SK-N-SH (cell line): ENCODE measurements at regions not wholly inside any gene's neighbourhood (a gene's known extent, or its start where the extent isn't known, plus 50 kb on each side); places are given as distances from the start of the nearest gene placed in this dataset.

Source experiments
- CTCF ChIA-PET: fragments of 300-600, 350-600 bp; formaldehyde crosslinking; extraction: SDS; loops from one replicate; lab custom pipeline; 2021; lab: Yijun Ruan, JAX
- POLR2A ChIA-PET: fragments of 350-600 bp; sonication (Branson Sonifier 250); formaldehyde crosslinking; extraction: SDS; loops from one replicate; lab custom pipeline; 2020; ENCODE audit warnings: antibody characterized with exemption, inconsistent platforms; lab: Yijun Ruan, JAX
- DNase-seq: peaks from one replicate; pipeline ENCODE4 v3.0.0; 2012
- H2AFZ ChIP-seq: fragments of 200-600 bp; sonication (generic); 2 replicates; pipeline ENCODE4 v1.8.1; 2016; ENCODE audit warnings: antibody characterized with exemption, mild to moderate bottlenecking, low read depth
- H3F3A ChIP-seq: fragments of 200-600 bp; sonication (generic); replicated peaks from 2 replicates; pipeline ENCODE3; 2016; ENCODE audit warnings: antibody characterized with exemption, mild to moderate bottlenecking; ENCODE audit not compliant: insufficient read depth
- H3K27ac ChIP-seq, 2 experiments: fragments of 200-500 bp in 1 of 2; fragments of 200-600 bp in 1 of 2; sonication (Bioruptor generic) in 1 of 2; sonication (generic), shearing (Covaris generic) in 1 of 2; 2 replicates each; pipeline versions ENCODE4 v1.5.1 to v1.6.1; 2014 to 2016; ENCODE audit warnings: low read depth in 2 of 2, inconsistent platforms in 1 of 2, low read length in 1 of 2, mild to moderate bottlenecking in 1 of 2, mixed read lengths in 1 of 2
- H3K27me3 ChIP-seq: fragments of 200-600 bp; sonication (generic), shearing (Covaris generic); 2 replicates; pipeline ENCODE4 v1.6.1; 2016; ENCODE audit warnings: mixed run types; ENCODE audit not compliant: insufficient read depth
- H3K36me3 ChIP-seq, 2 experiments: fragments of 200-500 bp in 1 of 2; fragments of 200-600 bp in 1 of 2; sonication (Bioruptor generic) in 1 of 2; sonication (generic) in 1 of 2; replicated peaks in 1 of 2; 2 replicates each; pipeline versions ENCODE3 to v1.5.1; 2014 to 2016; ENCODE audit warnings: low read length in 1 of 2, mild to moderate bottlenecking in 1 of 2; ENCODE audit not compliant: insufficient read depth in 2 of 2, control insufficient read depth in 1 of 2
- H3K4me1 ChIP-seq, 2 experiments: fragments of 200-500 bp in 1 of 2; fragments of 200-600 bp in 1 of 2; sonication (Bioruptor generic) in 1 of 2; sonication (generic), shearing (Covaris generic) in 1 of 2; 2 replicates each; pipeline versions ENCODE4 v1.5.1 to v1.6.1; 2014 to 2016; ENCODE audit warnings: low read depth in 1 of 2, low read length in 1 of 2, mixed run types in 1 of 2; ENCODE audit not compliant: insufficient read depth in 2 of 2, control insufficient read depth in 1 of 2
- H3K4me2 ChIP-seq: fragments of 200-600 bp; sonication (generic), shearing (Covaris generic); 2 replicates; pipeline ENCODE4 v1.6.1; 2017; ENCODE audit warnings: mixed run types
- H3K4me3 ChIP-seq, 2 experiments: fragments of 200-500 bp in 1 of 2; fragments of 200-600 bp in 1 of 2; sonication (Bioruptor generic) in 1 of 2; sonication (generic), shearing (Covaris generic) in 1 of 2; 2 replicates each; pipeline versions ENCODE4 v1.5.1 to v1.8.1; 2014 to 2016; ENCODE audit warnings: low read depth in 2 of 2, inconsistent platforms in 1 of 2, low read length in 1 of 2, mild to moderate bottlenecking in 1 of 2, mixed read lengths in 1 of 2, moderate library complexity in 1 of 2
- H3K79me2 ChIP-seq: fragments of 200-600 bp; sonication (generic); 2 replicates; pipeline ENCODE4 v1.8.1; 2017; ENCODE audit warnings: mild to moderate bottlenecking; ENCODE audit not compliant: insufficient read depth
- H3K9ac ChIP-seq: fragments of 200-600 bp; sonication (generic); 2 replicates; pipeline ENCODE4 v1.6.1; 2017; ENCODE audit warnings: mixed run types
- H3K9me2 ChIP-seq: fragments of 200-600 bp; sonication (generic); 2 replicates; pipeline ENCODE4 v1.6.1; 2017; ENCODE audit warnings: mixed run types
- H3K9me3 ChIP-seq: fragments of 200-600 bp; sonication (generic); 2 replicates; pipeline ENCODE4 v1.6.1; 2017; ENCODE audit warnings: mixed run types, mild to moderate bottlenecking, moderate library complexity
- H4K20me1 ChIP-seq: fragments of 200-600 bp; sonication (generic); 2 replicates; pipeline ENCODE4 v1.6.1; 2017; ENCODE audit warnings: mild to moderate bottlenecking, mixed run types; ENCODE audit not compliant: insufficient read depth
- CHD2 ChIP-seq: fragments of 150-350 bp; IDR thresholded peaks from 2 replicates; pipeline ENCODE4 v1.6.1; 2018; ENCODE audit warnings: low read length; ENCODE audit not compliant: partially characterized antibody
- CTCF ChIP-seq: fragments of 200-600 bp; sonication (generic); IDR thresholded peaks from 2 replicates; pipeline ENCODE4 v1.6.1; 2017; ENCODE audit warnings: antibody characterized with exemption, mild to moderate bottlenecking, moderate library complexity
- EP300 ChIP-seq, 2 experiments: IDR thresholded peaks; 2 replicates each; pipeline versions ENCODE4 v1.4.0 to v1.6.1; 2012; ENCODE audit warnings: borderline replicate concordance in 1 of 2, low read depth in 1 of 2, low read length in 1 of 2
- EZH2phosphoT487 ChIP-seq: fragments of 200-600 bp; sonication (generic); IDR thresholded peaks from 2 replicates; pipeline ENCODE4 v1.6.1; 2017; ENCODE audit warnings: low read depth, mixed run types, mild to moderate bottlenecking, antibody characterized with exemption, moderate library complexity, borderline replicate concordance
- GABPA ChIP-seq: IDR thresholded peaks from 2 replicates; pipeline ENCODE4 v1.4.0; 2012; ENCODE audit warnings: low read depth, mild to moderate bottlenecking
- GATA2 ChIP-seq: sonication (generic); formaldehyde crosslinking; IDR thresholded peaks from 2 replicates; pipeline ENCODE4 v1.5.0; 2020; ENCODE audit warnings: mild to moderate bottlenecking, missing genetic modification reagents
- IRF3 ChIP-seq: fragments of 150-350 bp; IDR thresholded peaks from 2 replicates; pipeline ENCODE4 v1.6.1; 2016; ENCODE audit warnings: mild to moderate bottlenecking, low read depth, low read length
- MEF2A ChIP-seq: IDR thresholded peaks from 2 replicates; pipeline ENCODE4 v1.4.0; 2012; ENCODE audit warnings: low read depth, borderline replicate concordance
- NFIC ChIP-seq: IDR thresholded peaks from 2 replicates; pipeline ENCODE4 v1.4.0; 2012; ENCODE audit warnings: borderline replicate concordance
- NRF1 ChIP-seq: IDR thresholded peaks from 2 replicates; pipeline ENCODE4 v1.6.1; 2012; ENCODE audit warnings: low read depth, mild to moderate bottlenecking, low read length
- RAD21 ChIP-seq: IDR thresholded peaks from 2 replicates; pipeline ENCODE4 v1.6.1; 2012; ENCODE audit warnings: mild to moderate bottlenecking, low read length
- RCOR1 ChIP-seq: fragments of 150-350 bp; IDR thresholded peaks from 2 replicates; pipeline ENCODE4 v1.6.1; 2017; ENCODE audit warnings: antibody characterized with exemption, low read length
- REST ChIP-seq: IDR thresholded peaks from 2 replicates; pipeline ENCODE4 v1.6.1; 2012; ENCODE audit warnings: mild to moderate bottlenecking, low read depth, low read length, moderate library complexity
- SIN3A ChIP-seq: IDR thresholded peaks from 2 replicates; pipeline ENCODE4 v1.6.1; 2012; ENCODE audit warnings: low read depth, mild to moderate bottlenecking, low read length, moderate library complexity, borderline replicate concordance
- SMC3 ChIP-seq: IDR thresholded peaks from 2 replicates; pipeline ENCODE4 v1.6.1; 2012; ENCODE audit warnings: low read depth, low read length, improper control_type of control experiment
- TAF1 ChIP-seq: IDR thresholded peaks from 2 replicates; pipeline ENCODE4 v1.6.1; 2012; ENCODE audit warnings: low read depth, mild to moderate bottlenecking, low read length, moderate library complexity, borderline replicate concordance
- TCF12 ChIP-seq: IDR thresholded peaks from 2 replicates; pipeline ENCODE4 v1.4.0; 2012
- TEAD4 ChIP-seq: IDR thresholded peaks from 2 replicates; pipeline ENCODE4 v1.4.0; 2012; ENCODE audit warnings: mild to moderate bottlenecking, borderline replicate concordance; ENCODE audit not compliant: insufficient read depth
- USF1 ChIP-seq: IDR thresholded peaks from 2 replicates; pipeline ENCODE4 v1.4.0; 2012; ENCODE audit warnings: low read depth, borderline replicate concordance
- YY1 ChIP-seq: IDR thresholded peaks from 2 replicates; pipeline ENCODE4 v1.4.0; 2012; ENCODE audit warnings: low read depth, mild to moderate bottlenecking
- ZBTB33 ChIP-seq: IDR thresholded peaks from 2 replicates; pipeline ENCODE4 v1.4.0; 2012; ENCODE audit warnings: low read depth, borderline replicate concordance

GRCh38 chr2:215190588-215190987, 52.2 kb upstream of the ABCA12 start (continued):
- no peak for TF ChIP-seq CTCF
- no peak for TF ChIP-seq GABPA
- no peak for TF ChIP-seq YY1
- no peak for TF ChIP-seq TCF12
- no peak for TF ChIP-seq SMC3

- Histone ChIP-seq H3K27me3 (no peaks in the 10 kb centered on the region), H3K9me3 (no peaks in the 10 kb centered on the region), H3K79me2 (no peaks in the 10 kb centered on the region), H3F3A (no peaks in the 10 kb centered on the region), H3K4me1 (no peaks in the 10 kb centered on the region), H3K4me3 (no peak overlapping the region), H3K36me3 (no peaks in the 10 kb centered on the region), H4K20me1 (no peaks in the 10 kb centered on the region), H3K4me2 (no peak overlapping the region), H2AFZ (no peak overlapping the region), H3K9me2 (no peaks in the 10 kb centered on the region), H3K9ac (no peak overlapping the region), H3K27ac (no peak overlapping the region)
- POLR2A ChIA-PET = no interaction called here
- CTCF ChIA-PET = no interaction called here
- DNase-seq = no peak
- TF ChIP-seq USF1 = no peak
- TF ChIP-seq TAF1 = no peak
- no peak for TF ChIP-seq SIN3A
- TF ChIP-seq CHD2 = no peak
- TF ChIP-seq EZH2phosphoT487 = no peak
- no peak for TF ChIP-seq EP300 (IDR thresholded peaks at IDR 0.05; ENCODE audit: borderline replicate concordance in 1 of 2, low read depth in 1 of 2, low read length in 1 of 2)
- TF ChIP-seq MEF2A = no peak
- TF ChIP-seq TEAD4 = no peak
- no peak for TF ChIP-seq NFIC
- TF ChIP-seq RCOR1 = no peak
- TF ChIP-seq NRF1 = no peak
- TF ChIP-seq GATA2 (CRISPR knock-in tag) = no peak
- no peak for TF ChIP-seq IRF3
- no peak for TF ChIP-seq REST
- TF ChIP-seq ZBTB33 = no peak
- no peak for TF ChIP-seq RAD21
These were observed 51.0 kb upstream of the ABCA12 start for GRCh38 chr2:215189393-215189792.
